ENCODE measurements at regions not wholly inside any gene's neighbourhood (a gene's known extent, or its start where the extent isn't known, plus 50 kb on each side); places are given as distances from the start of the nearest gene placed in this dataset.

DNA sequence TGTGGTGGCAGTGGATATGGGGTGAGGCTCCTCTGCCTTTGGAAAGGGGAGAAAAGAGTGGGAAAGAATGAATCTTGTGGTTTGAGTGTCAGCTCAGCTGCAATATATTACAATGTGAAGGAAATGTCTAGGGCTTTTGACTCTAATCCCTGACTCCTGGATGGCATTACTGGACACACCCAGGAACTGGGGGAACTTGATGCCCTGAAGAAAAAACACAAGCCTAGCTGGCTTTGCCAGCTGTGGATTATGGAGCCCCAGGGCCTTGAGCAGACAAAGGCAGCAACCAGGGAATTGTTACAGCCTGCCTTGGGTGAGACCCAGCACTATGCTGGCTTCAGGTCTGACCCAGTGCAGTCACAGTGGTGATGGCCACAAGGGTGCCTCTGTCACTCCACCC lies 57.1 kb upstream of the CYSLTR1 start:
- FAIRE-seq (no peak), DNase-seq (ENCODE audit: insufficient read length, low spot score) (no peak)
- TF ChIP-seq POLR2A (IDR thresholded peaks at IDR 0.05; ENCODE audit: low read depth, low read length), result no peak

DNA sequence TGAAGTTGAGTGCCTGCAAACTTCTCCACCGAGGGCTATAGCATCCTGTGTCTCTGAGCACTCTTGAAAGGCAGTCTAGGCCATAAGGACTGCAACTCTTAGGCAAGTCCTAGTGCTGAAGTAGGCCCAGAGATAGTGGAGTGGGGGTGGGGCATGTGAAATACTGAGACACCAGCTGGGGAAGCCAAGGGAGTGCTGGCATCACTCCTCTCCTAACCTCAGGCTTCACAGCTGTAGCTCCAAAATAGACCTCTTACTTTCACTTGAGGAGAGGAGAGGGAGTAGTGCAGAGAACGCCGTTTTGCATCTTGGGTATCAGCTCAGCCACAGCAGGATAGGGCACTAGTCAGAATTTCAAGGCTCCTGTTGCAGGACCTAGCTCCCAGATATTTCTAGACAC lies 56.2 kb upstream of the CYSLTR1 start:
- FAIRE-seq, result no peak
- TF ChIP-seq POLR2A (IDR thresholded peaks at IDR 0.05; ENCODE audit: low read depth, low read length), result no peak
- DNase-seq (ENCODE audit: insufficient read length, low spot score), result no peak

DNA sequence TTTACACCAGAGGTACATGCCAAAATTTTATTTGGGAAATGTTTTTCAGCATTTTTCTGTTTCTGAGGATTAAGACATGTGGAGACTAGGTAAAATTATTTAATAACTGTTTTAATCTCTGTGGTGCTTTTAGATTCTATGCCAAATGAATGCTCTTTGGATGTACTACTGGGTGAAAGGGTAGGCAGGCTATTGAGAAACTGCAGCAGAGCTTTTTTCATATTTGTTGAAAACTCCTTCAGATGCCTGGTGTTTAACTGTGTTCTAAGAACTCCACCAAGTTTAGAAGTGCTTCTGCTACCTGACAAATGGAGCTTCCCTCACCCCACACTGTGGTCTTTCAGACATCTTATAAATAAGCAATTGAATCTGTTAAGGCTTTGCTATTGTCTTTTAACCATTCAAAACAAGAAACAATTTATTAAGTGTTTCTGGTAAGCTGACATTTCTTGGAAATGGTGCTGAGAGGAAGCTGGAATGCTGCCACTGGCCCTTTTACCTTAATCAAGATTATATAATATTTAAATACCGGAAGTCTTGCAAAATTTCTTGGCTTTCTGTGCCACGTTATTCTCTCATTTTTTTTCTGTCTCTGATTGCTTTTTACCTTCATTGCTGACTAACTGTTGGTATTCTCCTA lies 51.2 kb upstream of the CYSLTR1 start:
- no peak for FAIRE-seq
- TF ChIP-seq POLR2A (IDR thresholded peaks at IDR 0.05; ENCODE audit: low read depth, low read length), result no peak
- DNase-seq (ENCODE audit: insufficient read length, low spot score), result no peak

All from H54 (cell line).